HG03520 (cell line): ENCODE measurements at regions not wholly inside any gene's neighbourhood (a gene's known extent, or its start where the extent isn't known, plus 50 kb on each side); places are given as distances from the start of the nearest gene placed in this dataset.

Experiments used
- ATAC-seq: cut with Tn5 transposase; IDR thresholded peaks from one replicate; pipeline ENCODE4 v1.9.1; 2021; ENCODE audit warnings: mild to moderate bottlenecking, moderate library complexity; ENCODE audit not compliant: unreplicated experiment

DNA sequence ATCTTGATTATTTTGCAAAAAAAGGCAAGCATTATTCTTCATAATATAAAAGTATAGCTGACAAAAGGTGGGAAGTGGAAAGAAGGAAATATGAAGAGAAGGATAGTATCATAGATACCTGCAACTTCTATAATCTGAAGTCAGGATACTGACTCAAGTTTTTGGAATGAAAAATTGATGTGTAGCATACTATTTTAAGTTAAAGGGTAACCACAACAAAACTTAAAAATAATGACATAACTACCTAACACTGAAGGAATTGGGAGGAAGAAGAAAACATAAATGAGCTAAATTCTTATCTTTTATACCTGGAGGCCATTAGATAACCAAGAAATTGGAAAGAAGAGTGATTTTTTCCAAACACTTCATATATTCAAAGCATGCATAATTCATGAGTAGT, 51.8 kb upstream of the TLE1 start:
- ATAC-seq = no peak

DNA sequence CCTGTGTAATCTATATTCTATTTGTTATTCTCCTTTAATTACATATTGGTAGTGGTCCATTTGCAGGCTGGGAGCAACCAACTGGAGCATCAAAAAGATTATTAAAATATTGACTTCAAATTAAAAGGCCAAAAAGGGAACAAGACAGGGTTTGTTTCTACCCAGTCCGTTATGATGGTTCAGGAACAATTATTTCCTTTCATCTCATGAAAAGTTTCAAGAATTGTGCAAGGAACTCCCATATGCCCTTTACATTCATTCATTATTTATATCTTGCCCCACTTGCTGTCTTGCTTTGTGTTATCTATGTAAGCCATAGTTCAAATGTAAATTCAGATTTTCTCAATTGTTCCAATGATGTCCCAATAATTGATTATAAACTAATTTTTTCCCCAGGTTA, 58.7 kb upstream of the TLE1 start:
- no peak for ATAC-seq

DNA sequence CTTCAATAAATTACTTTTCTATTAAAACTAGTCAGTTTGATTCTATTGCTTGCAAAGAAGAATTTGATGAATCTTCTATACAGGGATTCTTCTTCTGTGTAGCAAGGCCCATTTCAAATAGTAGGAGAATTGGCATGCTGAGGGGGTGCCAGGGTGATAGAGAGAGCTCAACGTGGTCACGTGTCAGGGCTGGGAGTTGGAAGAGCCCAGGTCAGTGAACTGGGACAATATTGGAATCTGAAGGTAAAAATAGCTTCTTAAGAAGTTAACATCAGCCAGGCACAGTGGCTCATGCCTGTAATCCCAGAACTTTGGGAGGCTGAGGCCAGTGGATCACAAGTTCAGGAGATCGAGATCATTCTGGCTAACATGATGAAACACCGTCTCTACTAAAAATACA, 64.1 kb upstream of the TLE1 start:
- no peak for ATAC-seq

DNA sequence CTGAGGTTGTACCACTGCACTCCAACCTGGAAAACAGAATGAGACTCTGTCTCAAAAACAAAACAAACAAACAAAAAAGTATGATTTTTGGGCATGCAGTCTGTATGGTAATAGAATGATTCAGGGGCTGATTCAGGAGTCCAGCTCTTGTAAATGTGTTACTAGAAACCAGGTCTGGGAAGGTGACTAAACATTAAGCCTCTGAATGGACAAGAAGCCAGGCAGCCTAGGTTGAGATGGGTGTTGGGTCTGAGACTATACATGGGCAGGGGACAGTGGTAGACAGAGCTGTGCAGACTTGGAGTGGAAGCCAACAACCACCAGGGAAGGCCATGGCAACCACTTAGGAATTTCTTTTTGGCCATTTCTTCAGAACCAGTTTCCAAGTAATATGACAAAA, 64.9 kb upstream of the TLE1 start:
- no peak for ATAC-seq

DNA sequence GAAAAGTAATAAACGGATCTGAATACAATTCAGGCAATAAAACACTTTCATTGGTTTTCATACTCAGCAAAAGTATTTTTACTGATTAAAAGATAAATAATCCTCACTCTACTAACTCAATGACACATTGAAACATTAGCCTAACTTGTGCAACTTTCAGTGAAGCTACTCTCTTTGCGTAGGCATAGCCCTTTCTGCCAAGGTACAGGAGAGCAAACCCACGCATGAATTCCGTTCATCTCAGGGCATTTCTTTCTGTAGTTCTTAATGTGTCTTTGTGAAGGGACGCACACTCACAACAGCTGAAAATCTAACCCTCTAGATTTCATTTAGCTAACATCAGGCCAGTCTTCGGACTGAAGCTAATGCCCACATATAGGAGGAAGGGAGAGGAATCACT, 66.4 kb upstream of the TLE1 start:
- ATAC-seq = no peak

DNA sequence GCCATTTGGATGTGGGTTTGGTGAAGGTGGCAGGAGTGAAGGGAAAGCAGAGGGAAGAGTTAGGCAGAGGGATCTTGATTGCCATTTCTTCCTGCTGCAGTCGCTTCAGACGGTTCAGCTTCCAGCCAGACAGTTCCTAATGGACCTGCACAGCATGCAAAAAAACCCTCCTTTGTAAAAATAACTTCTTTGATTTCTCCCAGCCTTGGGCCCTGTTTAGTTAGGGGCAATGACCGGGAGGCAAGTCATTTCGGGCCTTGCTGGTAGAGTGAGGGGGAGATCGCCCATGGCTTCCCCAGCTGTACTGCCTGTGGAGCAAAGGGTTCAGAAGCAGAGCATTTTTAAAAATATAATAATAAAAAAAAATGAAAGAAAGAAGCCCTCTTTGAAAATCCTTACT, 67.2 kb upstream of the TLE1 start:
- ATAC-seq = no peak

DNA sequence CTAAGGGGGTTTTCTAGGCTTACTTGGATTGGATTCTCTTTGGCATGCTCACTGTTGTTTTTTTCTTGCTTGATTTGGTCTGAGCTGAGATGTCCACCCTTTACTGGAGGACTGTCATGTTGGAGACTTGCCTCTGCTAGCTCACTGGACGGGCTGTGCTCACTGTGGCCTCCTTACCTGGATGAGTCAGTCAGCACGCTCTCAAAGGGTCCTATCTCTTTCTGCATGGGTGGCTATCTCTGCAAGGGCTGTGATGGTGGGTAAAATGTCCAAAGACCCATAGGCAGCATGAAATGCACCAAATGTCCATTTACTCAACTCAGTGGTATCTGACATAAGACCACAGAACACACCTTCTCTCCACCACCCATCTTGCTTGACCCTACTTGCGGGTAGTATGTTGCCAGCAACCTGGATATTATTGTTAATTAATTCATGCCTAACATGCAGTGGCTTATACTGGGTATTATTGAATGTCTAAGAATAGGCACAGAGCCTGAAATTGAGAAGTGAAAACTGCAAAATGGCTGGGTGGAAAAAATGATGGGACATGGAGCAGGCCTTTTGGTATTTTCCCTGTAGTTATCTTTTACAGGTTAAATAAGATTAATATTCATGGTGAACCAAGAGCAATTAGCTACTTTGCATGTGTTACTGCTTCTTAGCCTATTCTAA, 68.9 kb upstream of the TLE1 start:
- no peak for ATAC-seq

DNA sequence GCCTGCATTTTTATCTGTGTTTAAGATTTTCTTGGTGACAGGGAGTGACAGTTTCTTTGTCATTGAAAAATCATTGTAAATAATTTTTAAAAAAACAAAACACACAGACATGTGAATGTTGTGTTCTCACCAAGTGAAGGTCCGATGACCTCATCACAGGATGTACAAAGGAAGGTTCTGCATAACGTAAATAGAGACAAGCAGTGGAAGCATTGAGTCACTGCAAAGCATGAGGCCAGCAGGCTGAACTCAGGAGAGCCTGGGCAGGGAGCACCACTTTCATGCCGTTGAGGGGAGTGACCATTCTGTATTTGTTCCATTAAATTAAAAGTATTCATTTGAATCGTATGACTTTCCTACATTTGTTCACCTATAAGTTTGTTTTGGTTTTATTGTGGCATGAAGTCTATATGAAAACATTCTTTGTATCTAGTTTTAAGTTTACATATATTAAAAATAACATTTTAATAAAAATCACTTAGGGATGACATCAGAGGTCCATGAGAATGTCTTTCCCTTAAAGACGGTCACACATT, 70.4 kb upstream of the TLE1 start:
- no peak for ATAC-seq

DNA sequence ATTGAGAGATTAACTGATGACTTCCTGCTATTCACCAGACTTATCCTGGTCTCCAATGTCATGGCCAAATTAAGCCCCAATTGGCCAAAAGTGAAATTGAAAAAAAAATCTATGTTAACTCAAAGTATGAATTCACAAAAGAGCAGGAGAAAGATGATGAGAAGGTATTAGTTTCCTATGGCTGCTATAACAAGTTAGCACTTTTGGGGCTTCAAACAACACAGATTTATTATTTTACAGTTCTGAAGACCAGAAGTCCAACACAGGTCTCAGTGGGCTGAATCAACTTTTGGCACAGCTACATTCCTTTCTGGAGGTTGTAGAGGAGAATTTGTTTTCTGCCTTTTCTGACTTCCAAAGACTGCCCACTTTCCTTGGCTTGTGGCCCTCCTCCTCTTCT, 78.6 kb upstream of the TLE1 start:
- no peak for ATAC-seq

DNA sequence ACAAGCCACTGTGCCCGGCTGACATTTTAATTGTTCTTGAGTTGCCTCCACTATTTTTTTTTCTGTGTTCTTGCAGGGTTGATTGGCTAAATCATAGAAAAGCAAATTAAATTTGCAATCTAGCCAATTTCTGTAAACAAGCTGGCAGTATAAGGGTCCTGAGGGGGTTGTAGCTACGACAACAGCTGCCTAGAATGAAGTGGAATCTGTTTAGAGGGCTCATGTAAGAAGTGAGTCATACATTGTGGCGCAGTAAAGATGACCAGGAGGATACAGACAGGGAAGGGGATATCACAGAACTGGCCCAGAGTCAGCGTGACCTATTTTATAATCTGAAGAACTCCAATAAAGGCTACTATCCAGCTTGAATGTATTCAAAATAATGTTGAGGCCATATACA, 82.2 kb upstream of the TLE1 start:
- ATAC-seq = no peak

DNA sequence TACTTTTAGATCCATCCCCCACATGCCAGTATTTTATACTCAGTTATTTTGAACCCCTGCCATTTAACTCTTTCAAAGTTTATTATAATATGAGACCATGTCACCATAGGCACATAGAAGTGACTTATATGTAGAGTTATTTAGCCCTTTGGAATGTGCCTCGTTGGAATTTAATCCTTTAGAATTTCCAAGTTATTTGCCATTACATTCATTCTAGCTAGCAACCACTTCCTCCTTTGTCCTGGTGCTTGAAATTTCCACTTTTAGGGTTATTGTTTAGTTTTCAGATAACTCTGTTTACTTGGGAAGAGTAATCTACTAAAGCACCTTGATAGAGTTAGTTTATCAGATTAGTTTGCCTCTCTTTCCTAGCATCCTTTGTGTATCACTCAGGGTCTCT, 82.8 kb upstream of the TLE1 start:
- ATAC-seq = no peak

DNA sequence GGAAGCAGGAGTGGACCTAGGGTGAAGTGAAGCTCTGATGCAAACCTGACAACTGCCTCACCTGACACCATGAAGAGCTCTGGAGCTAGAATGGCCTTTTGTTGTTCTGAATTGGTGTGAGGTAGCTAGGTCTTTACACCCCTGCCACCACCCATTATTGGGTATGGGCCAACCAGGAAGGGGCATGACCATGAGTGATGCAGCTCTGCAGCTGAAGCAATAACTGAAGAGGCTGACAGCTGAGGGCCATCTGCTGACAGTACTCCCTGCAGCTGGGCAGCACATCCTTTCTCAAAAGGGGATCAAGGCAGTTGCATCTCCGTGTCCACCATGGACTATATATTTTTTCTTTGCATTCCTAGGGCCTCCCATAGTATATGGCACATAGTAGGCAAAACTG, 87.0 kb upstream of the TLE1 start:
- ATAC-seq = no peak

DNA sequence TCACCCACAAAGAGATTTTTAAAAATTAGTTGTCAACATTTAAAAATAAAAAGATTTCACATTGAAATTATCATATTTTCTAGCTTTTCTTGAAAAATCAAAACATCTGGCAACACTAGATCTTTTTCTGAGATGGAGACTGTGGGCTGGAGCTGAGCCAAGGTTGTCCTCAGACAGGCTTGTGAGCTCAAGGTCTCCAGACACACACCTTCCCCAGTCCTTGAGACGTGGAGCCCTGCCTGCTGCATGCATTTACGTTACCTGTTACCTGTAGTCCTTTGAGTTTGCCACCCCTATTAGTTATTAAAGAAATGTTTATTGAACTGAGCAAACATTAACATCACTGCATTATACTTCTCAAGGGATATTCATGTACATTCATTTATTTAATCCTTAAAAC, 87.5 kb upstream of the TLE1 start:
- ATAC-seq = no peak

DNA sequence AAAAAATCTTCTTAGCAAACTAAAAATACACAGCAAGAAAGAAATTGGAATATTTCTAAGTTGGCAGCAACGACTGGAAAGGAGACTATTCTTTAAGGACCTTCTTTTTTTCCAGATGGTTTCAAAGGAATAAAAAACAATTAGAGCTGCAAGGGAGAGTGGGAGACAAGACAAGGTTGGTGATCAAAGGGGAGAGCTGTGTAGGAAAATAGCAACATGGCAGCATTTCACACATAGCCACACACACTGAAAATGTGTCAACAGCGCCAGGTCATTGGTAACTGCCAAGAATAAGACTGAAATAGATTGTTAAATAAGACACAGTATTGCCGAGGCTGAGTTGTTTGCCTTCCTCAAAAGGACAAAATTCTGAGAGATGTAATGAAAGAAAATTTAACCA, 88.1 kb upstream of the TLE1 start:
- no peak for ATAC-seq

DNA sequence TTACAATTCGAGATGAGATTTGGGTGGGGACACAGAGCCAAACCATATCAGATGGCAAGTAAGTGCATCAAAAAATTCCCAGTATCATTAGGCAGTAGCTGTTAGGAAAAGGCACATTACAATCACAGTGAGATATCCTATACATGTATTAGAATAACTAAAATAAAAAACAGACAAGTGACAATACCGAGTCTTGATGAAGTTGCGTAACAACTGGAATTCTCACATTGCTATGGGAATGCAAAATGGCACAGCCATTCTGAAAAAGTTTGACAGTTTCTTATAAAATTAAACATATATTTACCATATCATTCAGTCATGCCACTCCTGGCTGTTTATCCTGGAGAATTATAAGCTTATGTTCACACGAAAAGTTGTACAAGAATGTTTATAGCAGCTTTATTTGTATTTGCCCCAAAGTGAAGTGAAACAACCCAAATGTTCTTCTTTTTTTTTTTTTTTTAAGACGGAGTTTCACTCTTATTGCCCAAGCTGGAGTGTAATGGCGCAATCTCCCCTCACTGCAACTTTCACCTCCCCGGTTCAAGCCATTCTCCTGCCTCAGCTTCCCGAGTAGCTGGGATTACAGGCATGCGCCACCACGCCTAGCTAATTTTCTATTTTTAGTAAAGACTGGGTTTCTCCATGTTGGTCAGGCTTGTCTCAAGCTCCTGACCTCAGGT, 93.1 kb upstream of the TLE1 start:
- ATAC-seq = no peak

DNA sequence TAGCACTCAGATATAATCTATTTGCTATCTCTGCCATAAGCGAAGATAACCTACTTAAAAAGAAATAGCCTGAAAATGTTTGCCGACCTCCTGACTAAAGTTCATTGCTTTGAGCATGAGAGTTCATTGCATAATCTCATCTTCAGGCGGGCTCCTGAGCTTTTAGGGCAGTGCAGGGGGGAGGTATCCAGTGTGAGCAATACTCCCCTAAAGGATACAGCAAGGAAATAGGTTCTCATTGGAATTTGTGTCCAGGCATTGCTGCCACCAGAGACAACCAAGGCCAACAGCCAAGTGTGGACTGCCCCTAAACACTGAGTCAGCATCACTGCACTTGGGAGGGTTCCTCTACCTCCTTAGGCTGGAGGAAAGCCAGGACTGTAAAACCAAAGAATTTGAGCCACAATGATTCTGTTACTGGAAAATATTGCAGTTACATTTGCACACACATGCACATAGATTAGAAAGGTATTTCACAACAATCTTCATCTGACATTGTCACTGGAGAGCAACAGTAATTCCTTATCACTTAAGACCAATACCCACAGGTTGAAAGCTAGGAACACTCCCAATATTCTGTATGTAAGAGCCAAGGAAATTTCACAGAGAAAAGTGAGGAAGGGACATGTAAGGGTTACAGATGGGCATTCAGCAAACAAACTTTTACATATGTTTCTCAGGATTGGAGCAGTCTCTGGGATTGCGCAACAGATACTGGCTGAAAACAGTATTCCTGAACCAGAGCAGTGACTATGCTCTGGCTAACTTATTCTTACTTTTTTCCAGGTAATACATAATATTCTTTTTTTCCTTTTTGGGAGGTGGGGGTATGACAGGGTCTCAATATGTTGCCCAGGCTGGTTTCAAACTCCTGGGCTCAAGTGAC, 98.6 kb upstream of the TLE1 start:
- no peak for ATAC-seq

DNA sequence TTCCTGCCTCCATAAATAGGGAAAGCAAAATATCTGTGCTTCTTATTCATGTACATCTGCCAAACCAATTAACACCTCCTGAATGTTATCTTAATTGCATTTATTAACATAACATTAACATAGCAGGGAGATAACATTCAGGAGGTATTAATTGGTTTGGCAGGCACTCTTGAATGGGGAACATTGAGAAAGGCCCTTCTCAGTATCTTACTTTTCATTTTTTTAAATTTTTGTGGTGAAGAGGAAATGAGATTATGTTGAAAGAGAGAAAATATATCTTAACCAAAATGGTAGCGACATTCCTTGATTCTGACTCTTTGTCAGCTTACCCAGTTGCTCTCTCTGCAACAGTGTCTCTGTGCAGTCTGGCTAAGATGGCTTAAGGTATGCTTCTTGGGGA, 100.4 kb upstream of the TLE1 start:
- no peak for ATAC-seq

DNA sequence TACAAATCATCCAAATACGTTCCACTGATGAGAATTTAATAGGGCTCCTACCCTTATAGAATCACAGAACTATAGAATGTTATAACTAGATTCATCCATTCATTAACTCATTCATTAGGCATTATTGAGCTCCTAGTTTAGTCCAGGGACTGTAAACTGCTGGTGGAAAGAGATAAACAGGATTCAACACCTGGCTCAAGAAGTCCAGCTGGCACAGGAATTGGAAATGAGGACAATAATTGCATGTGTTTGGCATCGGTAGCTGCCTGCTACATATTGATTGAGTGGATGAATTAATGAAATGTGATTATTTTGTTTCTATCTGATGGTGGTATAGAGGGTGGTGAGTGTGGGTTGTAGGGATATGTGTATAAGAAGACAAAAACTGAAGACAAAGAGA, 100.8 kb upstream of the TLE1 start:
- no peak for ATAC-seq

DNA sequence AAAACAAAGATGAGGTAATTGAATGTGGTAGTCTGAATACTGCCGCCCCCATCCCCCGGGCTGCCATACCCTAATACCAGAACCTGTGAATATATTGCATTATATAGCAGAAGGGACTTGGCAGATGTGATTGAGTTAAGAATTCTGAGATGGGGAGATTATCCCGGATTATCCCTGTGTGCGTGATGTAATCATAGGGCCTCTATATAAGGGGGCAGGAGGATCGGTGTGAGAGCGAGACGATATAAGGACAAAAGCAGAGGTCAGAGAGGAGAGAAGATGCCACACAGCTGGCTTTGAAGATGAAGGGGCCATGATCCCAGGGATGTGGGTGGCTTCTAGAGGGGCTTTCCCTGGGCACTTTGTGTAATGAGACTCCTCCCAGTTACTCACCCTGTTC, 101.7 kb upstream of the TLE1 start:
- no peak for ATAC-seq

DNA sequence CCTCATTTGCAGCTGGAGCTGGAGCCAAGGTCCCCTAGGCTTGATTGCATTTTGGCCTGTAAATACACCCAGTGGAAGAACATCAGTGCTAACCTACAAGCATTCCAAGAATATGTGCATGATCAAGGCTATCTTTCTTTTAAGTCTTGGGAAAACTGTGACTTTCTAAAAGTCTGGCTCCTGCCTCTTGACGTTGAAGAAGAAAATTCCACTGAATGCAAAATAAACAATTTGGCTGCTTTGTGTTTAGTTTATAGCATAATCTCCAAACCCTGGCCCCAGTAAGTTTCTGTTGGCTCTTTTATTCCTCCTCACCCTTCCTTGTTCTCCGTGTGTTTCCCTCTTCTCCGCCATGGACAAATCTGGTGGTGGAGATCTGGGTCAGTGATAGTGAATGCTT, 109.3 kb upstream of the TLE1 start:
- ATAC-seq = no peak

DNA sequence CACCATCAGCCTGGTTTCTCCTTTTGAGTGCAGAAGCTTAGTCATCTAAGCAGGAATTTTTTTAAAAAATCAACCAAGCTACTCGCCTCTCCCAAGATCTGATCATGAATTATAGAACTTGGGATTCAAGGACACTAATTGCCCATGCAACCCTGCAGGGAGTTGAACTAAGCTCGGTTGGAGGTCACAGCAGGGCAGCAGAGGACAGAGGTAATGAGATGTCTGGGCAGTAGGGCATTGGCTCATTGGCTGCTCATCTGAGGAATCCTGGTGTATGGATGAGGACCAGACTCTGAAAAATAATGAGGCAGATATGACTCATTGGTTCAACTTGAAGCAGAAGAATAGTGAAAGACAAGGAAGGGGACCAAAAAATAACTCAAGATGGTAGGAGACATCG, 111.8 kb upstream of the TLE1 start:
- no peak for ATAC-seq

DNA sequence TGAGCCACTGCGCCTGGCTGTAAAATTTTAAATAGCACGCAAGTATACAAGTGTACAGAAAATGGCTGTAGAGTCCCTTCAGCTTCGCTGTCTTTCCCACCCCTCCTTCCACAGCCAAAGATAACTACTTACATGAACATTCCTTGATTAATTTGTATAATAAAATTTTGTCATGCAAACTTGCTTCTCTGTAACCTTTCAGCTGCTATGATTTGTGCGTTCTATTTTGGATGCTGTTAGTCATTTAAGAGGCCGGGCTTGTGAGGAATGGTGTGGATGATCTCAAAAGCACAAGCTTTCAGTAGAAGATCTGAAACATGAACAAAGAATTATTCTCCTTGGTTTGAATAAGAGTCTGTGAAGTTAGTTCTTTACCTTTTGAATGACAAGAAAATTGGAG, 115.0 kb upstream of the TLE1 start:
- no peak for ATAC-seq
